Activated CD4-positive, alpha-beta T cell treated with anti-CD3 and anti-CD28 coated beads, Interleukin-2, amount 50 U/mL, for 4 hours (primary cell): ENCODE measurements at regions not wholly inside any gene's neighbourhood (a gene's known extent, or its start where the extent isn't known, plus 50 kb on each side); places are given as distances from the start of the nearest gene placed in this dataset.
"Not testable (repeated sequence)": the region's sequence is repeated elsewhere in the genome, so short reads cannot be mapped to it uniquely, and the experiment has no call there.

Experiments used
- DNase-seq, 2 experiments: peaks; one replicate each; pipeline ENCODE4 v3.0.0-alpha.2; 2020

DNA sequence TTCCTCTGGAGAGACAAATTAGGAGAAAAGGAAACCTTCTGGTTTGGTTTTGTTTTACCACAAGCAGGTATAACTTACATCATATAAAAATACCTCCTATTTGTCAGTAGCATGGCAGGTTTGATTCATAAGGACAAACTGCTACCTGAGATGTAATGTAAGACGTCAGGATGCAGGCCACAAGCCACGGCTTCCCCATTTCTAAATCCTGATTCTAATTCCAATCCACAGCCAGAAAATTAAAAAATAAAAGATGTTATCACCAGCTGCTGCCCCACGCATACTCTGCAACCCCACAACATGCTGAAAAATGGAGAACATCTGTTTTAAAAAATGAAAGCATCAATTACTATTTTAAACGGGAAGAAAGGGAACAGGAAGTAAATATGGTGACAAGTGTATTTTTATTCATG lies 197.6 kb downstream of the BCL11A start:
- DNase-seq: no peak

DNA sequence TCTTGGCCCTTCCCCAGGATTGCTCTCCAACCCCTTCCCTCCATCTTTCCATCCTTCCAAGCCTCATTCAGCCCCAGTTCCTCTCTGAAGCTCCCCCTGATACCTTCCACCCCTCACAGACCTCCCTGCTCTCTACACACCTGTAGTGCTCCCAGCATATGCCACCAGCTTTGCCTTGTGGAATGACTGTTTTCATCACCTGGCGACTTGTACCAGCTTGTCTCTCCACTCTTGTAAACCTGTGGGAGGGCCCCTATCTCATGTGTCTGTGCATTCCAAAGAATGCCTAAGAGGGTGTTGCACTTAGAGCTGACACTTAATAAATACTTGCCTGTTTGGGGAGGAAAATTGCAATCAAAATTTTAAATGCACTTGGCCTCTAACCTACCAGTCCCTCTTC lies 198.7 kb downstream of the BCL11A start:
- no peak for DNase-seq

DNA sequence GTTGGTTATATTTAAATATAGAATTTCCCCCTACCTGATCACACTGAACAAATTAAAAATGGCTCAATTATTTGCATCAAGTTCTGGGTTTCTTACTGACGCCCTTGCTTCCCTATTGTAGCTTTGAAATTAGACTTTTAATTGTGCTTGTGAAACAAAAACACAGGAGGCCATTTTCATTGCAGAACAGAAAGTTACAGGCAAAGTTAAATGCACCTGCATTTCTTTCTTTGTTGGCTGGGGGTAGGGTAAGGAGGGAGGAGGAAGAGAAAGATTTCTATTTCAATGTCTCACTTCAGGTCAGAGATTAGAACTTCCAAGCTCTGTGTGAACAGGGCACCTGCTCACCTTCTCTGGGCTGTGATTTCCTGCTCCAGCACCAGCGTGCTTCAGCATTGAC lies 199.6 kb downstream of the BCL11A start:
- no peak for DNase-seq

DNA sequence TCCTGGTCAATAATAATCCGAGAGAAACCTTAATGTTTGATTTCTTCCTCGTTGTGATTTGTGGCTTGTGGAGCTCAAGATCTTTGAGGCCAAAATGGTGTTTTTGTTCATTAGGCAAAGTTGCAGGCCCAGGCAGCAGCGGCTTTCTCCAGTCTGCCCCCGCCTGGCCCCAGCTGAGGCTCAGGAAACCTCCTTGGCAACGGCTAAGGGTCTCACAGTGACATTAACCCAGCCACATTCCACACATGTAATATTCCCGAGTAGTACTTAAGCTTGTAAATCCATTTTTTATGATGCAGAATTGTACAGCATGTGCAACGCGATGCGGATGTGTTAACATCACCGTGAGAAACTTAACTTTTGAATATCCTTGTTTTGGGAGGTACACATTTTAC lies 200.1 kb downstream of the BCL11A start:
- no peak for DNase-seq

DNA sequence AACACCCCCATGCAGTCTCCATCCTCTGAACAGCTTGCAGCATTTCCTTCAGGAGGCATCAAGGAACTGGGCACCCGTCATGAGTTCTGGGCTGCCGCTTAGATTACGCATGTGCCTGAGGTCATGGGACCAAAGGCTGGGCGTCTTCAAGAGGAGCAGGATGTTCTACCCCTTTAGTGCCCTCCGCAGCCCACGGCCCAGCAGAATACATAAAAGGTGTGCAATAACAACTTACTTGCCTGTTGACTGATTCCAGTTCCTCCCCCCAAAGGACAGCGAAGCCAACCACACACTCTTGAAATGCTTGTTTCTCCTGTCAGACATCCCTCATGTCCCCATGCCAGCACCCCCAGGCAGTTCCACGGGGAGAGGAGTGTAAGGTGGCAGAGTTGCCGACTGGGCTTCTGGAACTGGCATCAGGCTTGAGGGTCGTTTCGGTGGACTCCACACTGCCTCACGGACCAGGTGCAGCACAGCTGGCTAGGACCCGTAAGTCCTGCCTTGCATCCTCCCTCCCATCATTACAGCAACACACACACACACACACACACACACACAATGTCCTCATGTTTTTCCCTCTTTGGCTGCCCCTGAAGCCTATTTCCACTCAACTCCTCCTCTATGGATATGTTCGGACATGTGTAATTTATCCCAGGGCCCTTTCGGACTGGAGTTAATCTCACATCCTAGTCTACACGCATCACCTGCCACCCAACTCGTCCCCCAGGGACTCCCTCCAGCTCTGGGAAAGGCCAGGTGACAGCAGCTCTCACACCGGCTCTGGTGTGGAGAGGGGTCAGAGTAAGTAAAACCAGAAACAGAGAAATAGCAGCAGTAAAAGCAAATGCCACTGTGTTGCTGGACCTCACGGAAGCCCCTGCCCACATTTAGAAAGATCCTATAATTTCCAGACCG lies 200.7 kb downstream of the BCL11A start:
- DNase-seq: no peak

DNA sequence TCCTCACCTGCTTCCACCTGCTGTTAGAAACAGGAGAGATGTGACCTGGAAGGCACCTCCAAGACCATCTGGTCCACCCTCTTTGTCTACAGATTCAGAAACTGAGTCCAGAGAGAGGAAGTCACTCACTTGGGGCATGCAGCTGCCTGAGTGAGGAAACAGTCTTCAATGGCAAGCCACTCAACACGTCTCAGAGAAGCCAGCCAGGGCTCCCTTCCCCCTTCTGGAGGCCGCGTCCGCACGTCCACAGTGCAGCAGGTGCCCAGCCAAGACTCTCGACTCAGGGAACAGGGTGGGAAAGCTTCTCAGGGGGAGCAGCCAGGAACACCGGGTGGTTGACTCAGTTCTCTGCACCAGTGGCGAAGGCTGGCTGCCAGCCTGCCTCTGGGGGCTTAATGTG lies 201.7 kb downstream of the BCL11A start:
- no peak for DNase-seq

DNA sequence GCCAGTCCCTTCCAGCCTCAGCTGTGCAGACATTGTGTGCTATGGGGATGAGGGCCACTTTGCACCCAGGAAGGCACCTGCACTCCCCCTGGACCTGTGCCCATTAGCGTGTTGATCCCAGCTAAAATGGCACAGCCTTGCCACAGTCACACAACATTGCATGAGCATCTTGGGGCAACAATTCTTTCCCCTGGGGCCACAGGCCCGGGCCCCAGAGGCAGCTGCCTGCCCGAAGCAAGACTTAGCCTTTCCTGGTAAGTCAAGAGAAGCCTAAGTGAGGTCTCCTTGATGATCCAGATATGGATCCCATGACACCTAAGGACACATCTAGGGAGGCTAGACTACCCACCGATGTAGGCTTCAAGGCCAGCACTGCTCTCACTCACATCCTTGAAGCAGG lies 202.1 kb downstream of the BCL11A start:
- DNase-seq: no peak

DNA sequence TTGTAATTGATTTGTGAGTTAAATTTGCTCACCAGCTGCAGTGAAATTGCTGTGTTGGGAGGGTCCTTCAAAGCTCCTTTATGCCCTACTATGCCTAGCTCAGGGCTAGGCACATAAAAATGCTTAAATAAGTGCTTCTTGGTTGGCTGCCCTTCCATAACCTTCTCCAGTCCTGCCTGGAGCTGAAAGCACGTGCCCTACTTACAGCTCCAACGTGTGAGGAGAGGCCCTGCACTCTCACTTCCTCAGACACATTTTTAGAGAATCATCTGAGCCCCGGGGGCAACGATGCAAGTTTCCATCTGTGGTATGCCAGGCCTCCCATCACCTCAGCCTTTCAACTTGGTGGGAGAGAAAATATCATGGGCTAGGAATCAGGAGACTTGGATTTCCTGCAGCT lies 202.7 kb downstream of the BCL11A start:
- no peak for DNase-seq

DNA sequence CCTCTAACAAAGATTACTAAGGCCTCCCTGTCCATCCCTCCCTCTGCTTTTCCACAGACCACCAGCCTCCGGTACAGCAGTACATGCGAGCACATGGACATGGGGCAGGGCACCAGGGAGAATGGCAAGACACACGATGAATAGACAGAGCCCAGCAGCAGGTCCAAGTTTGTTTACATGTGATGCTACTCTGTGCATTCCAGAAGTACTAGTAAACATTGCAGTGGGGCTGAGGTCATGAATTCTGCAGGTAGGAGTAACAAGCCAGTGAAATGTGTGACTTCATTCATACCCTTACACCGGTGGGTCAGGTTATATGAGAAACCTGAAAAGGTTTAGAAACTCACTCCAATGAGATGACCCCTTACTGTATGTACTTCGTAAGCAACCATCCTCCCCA lies 205.7 kb downstream of the BCL11A start:
- DNase-seq: no peak

DNA sequence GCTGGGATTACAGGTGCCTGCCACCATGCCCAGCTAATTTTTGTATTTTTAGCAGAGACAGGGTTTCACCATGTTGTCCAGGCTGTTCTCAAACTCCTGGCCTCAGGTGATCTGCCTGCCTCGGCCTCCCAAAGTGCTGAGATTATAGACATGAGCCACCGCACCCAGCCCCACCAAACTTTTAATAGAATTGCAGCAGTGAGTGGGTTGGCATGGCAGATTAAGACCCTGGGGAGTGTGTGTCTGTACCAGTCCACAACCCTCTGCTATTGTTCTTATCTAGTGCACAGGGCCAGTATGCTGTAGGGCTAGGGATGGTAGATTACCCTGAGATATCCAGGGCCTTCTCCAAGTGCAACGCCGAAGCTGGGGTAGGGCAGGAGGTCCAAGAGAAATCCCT lies 211.0 kb downstream of the BCL11A start:
- DNase-seq: not testable (repeated sequence)

DNA sequence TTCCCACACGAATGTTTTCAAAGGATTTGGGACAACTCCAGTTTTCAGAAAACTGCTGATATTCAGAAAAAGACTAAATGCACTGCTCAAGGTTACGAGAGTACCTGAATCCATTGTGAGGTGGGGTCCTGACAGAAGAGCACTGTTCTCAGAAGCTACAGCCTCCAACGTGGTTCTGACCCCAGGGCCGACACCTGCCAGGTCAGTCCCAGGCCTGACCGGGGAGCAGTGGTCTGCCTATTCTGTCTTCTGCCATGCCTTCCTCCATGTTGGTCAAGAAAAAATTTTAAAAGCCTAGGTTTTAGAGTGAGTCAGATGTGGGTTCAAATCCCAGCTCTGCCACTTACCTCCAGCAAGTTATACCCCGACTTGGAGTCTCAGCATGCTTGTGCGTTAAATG lies 212.3 kb downstream of the BCL11A start:
- DNase-seq: no peak

DNA sequence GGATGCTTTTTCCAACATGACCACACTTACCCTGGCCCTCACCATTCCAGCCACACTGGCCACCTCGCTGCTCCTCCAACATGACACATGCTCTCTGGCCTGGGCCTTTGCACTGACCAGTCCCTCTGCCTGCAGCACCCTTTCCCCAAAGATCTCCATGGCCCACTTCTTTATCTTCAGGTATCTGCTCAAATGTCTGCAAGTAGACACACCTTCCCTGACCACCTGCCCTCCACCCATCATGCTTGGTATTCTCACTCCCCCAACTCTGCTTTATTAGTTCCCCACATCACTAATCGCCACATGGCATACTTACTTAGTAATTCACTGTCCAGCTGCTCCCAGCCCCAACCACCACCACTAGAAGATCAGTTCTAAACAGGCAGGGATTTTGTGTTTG lies 214.2 kb downstream of the BCL11A start:
- no peak for DNase-seq

DNA sequence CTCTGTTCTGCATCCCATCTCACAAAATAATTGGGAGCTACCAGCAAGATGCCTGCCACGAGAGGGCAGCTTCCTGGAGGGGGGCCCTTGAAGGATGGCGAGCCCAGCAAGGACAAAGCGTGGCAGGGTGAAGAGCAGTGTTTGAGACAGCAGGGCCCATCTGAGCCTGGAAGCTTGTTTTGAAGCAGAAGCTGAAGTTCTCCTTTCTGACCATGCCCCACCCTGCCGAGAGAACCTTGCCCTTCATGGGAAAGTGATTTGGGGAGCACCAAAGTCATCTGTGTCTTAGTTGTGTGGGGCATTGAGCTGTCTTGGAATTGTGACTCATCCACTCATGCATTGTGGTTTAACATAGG lies 216.3 kb downstream of the BCL11A start:
- DNase-seq: no peak

DNA sequence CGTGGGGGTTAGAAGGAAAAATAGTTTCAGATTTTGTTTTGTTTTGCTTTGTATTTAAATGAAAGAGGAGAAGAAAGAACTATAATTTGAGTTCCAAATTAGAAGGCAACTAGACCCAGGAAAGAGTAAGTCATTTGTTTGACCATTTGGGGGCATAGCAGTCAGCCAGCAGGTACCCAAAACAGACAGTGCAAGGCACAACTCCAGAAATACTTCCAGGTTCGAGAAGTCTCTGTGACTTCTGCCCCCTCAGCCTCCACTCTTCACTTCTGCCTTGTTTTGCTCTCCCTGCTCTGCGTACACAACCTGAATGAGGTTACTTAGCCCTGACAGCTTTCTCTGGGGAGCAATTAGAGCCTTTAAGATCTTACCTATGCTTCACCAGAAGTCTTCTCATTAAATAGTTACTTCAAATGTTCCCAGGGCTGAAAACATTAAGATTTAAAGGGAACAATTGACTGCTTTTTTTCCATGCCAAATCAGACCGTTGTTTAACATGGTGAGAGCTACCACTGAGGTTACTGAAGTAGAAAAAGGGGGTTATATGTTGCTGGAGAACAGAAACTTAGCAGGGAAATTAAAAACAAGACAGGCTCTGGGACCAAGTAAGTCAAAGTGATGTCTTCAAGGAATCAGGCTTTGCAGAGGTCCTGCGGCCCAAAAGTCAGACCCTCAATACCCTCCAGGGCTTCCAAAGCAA lies 216.9 kb downstream of the BCL11A start:
- DNase-seq: no peak

DNA sequence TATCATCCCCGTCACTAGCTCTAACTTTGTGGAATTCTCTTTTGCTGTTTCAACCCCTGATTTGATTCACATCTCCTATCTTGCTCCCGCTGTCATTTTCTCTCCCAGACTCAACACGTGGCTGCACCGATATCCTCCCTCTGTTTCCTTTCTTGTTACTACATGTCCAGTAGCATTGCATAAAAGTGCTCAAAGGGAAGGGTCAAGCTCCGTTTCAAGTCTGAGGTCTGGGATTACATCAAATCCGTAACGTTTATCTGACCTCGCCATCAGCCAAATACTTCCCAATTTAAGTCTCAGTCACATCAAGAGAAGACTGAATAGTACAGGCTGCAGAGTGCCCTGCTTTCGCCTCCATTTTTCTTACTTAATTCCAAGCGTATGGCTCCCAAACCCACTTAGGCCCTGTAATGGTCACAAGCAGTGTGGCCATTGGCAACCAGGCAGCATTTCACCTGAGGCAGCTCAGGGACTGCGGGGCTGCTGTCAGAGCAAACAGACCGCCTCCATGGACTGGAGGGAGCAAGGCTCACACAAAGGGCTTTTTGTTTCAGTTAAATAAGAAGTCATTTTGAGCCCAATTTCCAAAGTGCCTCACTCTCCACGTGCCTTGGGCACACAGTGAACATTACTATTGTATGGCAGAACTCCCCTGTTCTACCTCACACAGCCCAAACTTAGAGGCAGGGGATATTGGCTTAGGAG lies 217.8 kb downstream of the BCL11A start:
- DNase-seq: no peak

DNA sequence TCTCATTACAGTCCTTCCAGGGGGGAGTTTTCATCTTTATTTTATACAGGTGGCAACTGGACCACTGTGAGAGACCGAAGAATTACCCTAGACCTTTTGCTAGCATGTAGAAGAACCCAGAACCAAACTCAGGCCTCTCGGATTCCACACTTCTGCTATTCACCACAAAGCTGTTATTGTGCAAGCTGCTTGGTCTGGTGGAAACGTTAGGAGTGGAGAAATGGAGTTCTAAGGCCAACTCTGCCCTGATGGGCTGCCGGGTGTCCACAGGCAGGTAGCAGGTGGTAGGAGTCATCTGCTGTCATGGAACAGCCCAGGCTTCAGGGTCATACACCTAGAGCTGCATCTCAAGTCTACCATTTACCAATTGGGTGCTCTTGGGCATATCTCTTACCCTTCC lies 218.8 kb downstream of the BCL11A start:
- DNase-seq: no peak

DNA sequence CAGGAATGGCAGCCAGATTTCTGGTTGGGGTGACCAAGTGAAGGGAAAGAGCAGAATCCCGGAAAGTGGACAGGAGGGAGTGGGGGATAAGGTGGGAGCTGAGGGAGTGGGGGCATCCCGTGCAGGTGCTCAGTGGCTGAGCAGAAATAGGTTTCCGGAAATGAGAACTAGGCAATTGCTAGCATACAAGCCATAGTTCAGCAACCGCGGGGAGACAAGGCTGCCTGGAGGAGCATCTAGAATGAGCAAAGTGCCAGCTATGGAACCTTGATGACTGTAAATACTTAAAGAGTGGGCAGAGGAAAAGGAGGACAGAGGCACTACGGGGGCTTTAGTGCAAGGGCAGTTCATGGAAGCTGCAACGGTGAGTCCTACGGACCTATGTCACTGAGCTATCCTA lies 220.2 kb downstream of the BCL11A start:
- DNase-seq: no peak

DNA sequence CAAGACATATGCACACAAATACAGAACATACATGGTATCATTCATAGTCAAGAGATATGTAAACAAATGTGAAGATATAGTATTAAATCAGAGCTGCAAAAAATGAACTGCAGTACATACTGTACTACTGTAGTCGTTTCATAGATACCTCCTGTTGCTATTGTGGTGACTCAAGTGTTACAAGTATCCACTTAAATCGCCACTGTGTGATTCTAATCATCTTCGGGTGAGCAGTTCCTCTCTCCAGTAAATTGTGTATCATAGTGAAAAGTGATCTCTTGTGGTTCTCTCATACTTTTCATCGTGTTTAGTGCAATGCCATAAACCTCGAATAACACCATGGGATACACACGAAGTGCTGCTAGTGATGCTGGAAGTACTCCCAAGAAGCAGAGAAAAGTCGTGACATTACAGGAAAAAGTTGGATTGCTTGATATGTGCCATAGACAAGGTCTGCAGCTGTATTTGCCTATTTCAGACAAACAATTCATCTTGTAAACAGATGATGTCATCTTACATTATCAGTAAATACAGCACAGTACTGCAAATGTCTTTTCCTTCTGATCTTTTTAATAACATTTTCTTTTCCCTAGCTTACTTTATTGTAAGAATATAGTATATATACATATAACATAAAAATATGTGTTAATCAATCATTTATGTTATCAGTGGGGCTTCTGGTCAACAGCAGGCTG lies 222.2 kb downstream of the BCL11A start:
- DNase-seq: no peak

DNA sequence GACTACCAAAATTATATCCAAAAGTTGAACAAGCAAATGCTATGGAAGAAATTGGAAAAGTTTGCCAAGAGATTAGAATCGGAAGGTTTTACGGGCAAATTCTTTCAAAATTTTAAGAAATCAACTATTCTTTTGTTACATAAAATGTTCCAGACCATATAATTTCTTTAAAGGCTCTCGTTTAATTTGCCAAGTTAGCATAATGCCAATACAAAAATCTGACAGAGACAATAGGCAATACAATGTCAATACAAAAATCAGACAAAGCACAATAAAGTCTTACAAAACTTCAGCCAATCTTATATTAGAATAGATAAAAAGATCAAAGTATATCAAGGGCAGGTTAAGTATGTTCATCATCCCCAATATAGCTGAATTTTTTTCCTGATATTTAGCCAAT lies 224.2 kb downstream of the BCL11A start:
- no peak for DNase-seq

DNA sequence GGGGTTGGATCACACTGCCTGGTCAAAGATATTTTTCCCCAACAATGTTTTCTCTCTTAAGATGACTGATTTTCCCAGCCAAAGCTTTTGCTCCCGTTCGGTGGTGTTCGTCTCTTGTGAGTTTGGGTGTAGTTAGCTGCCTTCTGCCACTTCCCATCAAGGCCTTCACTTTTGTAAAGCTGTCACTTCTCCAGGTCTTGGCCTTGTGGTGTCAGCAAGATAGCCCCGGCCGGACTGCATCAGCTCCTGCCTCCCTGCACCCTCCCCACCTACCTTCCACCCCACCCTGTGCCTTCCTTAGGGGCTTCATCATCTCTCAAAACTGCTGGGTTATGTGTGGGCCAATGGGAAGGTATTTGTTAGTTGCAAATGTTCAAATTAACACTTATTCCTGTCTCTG lies 228.9 kb downstream of the BCL11A start:
- DNase-seq: no peak

DNA sequence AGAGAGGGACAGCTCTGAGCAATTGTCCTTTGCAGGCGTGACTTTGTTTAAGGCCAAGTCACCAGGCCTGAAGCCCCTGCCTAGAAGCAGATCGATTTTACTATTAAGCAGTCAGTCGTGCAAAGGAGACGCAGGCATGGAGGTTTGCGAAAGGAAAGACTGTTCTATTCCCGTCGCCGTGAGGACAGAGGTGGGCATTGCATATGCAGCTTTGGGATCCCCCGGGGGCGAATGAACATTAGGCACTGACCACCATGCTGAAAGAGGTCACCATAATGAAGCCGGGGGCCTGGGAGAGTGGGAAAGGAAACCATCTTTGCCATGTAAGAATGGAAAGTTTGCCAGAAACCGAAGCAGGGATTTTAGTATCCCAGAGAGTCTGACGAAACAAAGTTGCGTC lies 231.6 kb downstream of the BCL11A start:
- DNase-seq: no peak

DNA sequence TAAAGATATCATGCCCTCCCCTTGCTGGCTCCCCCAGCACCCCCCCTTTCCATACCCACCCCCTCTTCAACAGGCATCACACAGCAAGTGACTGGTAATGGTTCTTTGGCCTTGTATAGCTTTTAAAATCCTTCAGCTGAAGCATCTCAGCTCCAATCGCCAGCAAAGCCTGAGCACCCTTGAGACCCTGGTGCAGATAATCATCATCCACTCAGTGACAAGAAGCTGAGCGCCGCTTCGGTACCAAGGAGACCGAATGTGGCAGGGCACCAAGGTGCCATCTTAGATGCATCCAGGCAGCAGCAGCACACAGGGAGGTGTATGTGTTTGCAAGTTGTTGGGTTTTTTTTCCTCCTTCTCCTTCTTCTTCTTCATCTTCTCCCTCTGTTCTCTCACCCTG lies 232.7 kb downstream of the BCL11A start:
- no peak for DNase-seq

DNA sequence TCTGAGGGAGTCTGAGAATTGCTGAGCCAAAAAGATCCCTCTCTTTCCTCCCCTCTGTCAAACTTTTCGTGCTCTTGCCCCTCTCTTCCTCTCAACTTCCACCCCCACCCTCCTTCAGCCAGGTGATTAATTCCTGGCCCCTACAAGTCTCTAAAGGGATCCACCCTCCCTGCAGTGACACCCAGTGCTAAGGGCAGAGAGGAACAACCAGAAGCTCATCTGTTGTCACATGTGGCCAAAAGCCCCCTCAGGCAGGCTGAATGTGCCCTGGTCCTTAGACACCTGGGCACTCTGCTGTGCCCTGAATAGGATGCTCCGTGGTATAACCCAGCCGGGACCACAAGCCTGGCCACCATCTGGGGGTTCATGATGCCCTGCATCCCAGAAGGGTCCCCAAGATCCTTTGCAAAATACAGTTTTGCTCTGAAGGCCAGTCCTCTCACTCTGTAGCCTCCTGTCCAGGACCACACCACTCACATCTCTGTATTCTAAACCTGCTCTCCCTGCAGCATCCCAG lies 234.4 kb downstream of the BCL11A start:
- DNase-seq: no peak
